HL-60 (cell line): ENCODE measurements at regions not wholly inside any gene's neighbourhood (a gene's known extent, or its start where the extent isn't known, plus 50 kb on each side); places are given as distances from the start of the nearest gene placed in this dataset.

Experiments used
- DNase-seq, 2 experiments: peaks; one replicate each; pipeline ENCODE4 v3.0.0-alpha.2; 2010 to 2020; ENCODE audit warnings: low read depth in 1 of 2, low spot score in 1 of 2
- H3K27ac ChIP-seq: fragments of 250-450 bp; sonication (Bioruptor Pico); replicated peaks from 2 replicates; pipeline ENCODE4 v1.5.1; 2020; ENCODE audit warnings: mild to moderate bottlenecking, moderate library complexity
- H3K27me3 ChIP-seq: fragments of 250-450 bp; sonication (Bioruptor Pico); 2 replicates; pipeline ENCODE4 v1.5.1; 2021; ENCODE audit warnings: mild to moderate bottlenecking, moderate library complexity; ENCODE audit not compliant: insufficient read depth, poor library complexity, severe bottlenecking
- H3K4me3 ChIP-seq: replicated peaks from 2 replicates; pipeline ENCODE4 v1.5.1; 2011; ENCODE audit warnings: mild to moderate bottlenecking, control low read depth, low read length; ENCODE audit not compliant: insufficient read depth
- CTCF ChIP-seq: IDR thresholded peaks from one replicate; pipeline ENCODE4 v1.5.1; 2011; ENCODE audit warnings: low read length, control low read depth, inconsistent platforms; ENCODE audit not compliant: insufficient read depth
- GABPA ChIP-seq: IDR thresholded peaks from 2 replicates; pipeline ENCODE4 v1.6.1; 2012; ENCODE audit warnings: low read depth
- POLR2AphosphoS5 ChIP-seq: IDR thresholded peaks from 2 replicates; pipeline ENCODE4 v1.6.1; 2012; ENCODE audit warnings: low read depth
- REST ChIP-seq: IDR thresholded peaks from 2 replicates; pipeline ENCODE4 v1.6.1; 2012; ENCODE audit warnings: low read depth; ENCODE audit not compliant: insufficient replicate concordance
- SPI1 ChIP-seq: IDR thresholded peaks from 2 replicates; pipeline ENCODE4 v1.6.1; 2012; ENCODE audit warnings: low read depth, mild to moderate bottlenecking, borderline replicate concordance

- Histone ChIP-seq H3K4me3 (no peak overlapping the region), H3K27me3 (no peaks in the 10 kb centered on the region)
- TF ChIP-seq CTCF (no peak), GABPA (no peak), POLR2AphosphoS5 (no peak), SPI1 (no peak), REST (no peak)
These were observed 123.3 kb upstream of the RASGRP1 start for GRCh38 chr15:38687775-38688495.

GRCh38 chr15:38688761-38689160 lies 124.1 kb upstream of the RASGRP1 start:
- Histone ChIP-seq H3K4me3 (no peak overlapping the region), H3K27me3 (no peaks in the 10 kb centered on the region), H3K27ac (no peak overlapping the region)
- DNase-seq: no peak
- TF ChIP-seq POLR2AphosphoS5: no peak
- no peak for TF ChIP-seq CTCF
- no peak for TF ChIP-seq SPI1
- TF ChIP-seq REST: no peak
- no peak for TF ChIP-seq GABPA

More at GRCh38 chr15:38687775-38688495, 123.3 kb upstream of the RASGRP1 start:
- no peak overlapping the region for H3K27ac ChIP-seq
- DNase-seq: no peak

- H3K27ac ChIP-seq: no peak overlapping the region
- H3K4me3 ChIP-seq: no peak overlapping the region
- no peak for DNase-seq
These were observed 124.9 kb upstream of the RASGRP1 start for GRCh38 chr15:38689522-38689921.

More at GRCh38 chr15:38689522-38689921, 124.9 kb upstream of the RASGRP1 start:
- TF ChIP-seq SPI1: no peak
- no peak for TF ChIP-seq GABPA
- TF ChIP-seq CTCF: no peak
- H3K27me3 ChIP-seq: no peaks in the 10 kb centered on the region
